HG02588 (cell line): ENCODE measurements at regions not wholly inside any gene's neighbourhood (a gene's known extent, or its start where the extent isn't known, plus 50 kb on each side); places are given as distances from the start of the nearest gene placed in this dataset.
"Not testable (repeated sequence)": the region's sequence is repeated elsewhere in the genome, so short reads cannot be mapped to it uniquely, and the experiment has no call there.

ENCODE experiments used
- ATAC-seq: cut with Tn5 transposase; IDR thresholded peaks from one replicate; pipeline ENCODE4 v1.9.1; 2021; ENCODE audit warnings: mild to moderate bottlenecking, moderate library complexity; ENCODE audit not compliant: unreplicated experiment

DNA sequence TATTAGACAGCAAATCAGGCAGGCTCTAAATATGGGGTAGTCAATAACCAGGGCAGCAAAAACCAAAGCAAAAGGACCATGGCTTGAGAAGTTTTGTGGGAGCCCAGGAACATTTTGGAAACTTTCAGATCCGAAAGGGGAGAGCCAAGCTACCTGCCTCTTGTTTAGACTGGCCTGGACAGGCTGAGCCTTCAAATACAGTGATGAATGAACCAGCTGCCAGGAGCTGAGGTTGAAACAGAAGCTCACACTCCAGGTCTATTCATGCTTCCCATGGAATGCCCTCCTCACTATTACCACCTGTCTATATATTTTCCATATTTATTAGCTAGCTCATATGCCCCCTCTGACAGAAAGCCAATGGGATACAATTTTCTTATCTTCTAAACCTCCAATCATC, 150.8 kb upstream of the SLC44A1 start:
- no peak for ATAC-seq

DNA sequence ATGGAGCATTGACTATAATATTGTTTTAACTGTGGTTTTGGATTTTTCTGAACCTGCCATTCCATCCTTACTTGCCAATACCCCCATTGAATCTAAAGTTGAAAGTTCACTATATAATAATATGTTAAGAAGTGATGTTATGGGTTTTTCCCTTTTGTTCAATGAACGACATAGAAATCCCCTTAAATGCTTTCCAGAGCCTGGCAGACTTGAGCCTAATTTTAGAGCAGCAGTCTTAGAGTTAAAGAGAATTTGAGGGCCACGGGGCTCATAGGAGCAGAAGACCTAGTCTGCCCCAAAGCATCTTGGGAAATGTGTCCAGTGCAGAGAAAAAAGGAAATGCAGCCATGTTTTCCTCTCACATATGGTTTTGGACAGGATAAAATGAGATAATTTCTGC, 146.1 kb upstream of the SLC44A1 start:
- ATAC-seq, result no peak

DNA sequence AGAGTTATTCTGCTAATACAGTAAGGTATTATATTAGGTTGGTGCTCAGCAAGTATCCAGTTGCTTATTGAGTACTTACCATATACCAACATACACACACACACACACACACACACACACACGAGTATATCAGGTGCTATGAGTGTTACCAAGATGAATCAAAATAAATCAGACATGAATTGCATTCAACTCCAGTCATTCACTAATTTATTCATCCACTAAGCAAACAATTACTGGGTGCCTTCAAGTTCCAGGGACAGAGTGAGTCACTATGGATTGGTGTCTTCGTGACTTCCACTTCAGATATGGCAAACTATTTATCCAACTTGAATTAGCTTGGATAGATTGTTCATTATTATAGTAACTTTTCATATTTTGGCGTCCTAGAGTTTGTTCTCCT, 140.7 kb upstream of the SLC44A1 start:
- no peak for ATAC-seq

DNA sequence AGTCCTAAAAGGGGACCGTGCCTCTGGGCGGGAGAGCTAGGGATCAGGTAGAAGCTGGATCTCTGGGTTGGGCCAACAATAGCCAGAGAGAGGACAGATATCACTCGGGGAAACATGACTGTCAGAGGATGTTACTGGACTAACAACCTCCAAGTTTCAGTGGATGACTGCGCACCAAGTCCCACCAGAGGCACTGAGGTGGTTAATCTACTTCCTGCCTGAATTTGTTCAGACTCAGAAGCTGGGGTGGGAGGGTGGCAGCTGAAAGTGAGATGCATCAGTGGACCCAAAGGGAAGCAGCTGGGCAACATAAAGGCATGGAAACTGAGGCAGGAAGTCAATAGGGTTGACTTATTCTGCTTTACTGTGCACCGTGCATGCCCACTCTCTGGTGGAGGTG, 130.1 kb upstream of the SLC44A1 start:
- no peak for ATAC-seq

DNA sequence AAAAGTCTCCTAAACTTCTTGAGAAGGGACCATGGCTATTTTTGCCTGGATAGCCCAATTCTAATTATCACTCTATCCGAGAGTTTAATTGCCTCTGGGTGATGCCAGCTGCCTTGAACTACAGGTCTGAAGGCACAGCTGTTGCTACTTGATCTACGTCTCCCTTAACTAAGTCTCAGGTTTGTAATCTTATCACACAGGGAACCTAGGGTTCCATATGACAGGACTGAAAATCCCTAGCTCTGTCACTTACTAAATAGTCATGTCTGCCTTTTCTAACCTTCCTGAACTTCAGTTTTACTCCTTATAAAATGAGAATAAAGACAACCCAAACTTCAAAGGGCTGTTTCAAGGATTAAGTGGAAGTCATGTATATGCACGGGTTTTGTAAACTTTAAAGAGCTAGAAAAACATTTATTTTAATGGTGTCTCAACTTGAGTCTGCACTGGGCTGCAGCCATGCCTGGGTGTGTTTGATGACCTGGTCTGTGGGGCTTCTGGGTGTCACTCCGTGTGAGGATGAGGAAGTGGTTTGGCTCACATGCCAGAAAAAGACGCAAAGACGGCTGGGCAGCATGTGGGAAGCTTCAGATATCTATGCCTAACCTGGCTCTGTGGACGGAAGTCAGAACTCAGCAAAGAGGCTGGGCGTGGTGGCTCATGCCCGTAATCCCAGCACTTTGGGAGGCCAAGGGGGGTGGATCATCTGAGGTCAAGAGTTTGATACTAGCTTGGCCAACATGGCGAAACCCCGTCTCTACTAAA, 129.3 kb upstream of the SLC44A1 start:
- peak; percentile 81 for ATAC-seq

DNA sequence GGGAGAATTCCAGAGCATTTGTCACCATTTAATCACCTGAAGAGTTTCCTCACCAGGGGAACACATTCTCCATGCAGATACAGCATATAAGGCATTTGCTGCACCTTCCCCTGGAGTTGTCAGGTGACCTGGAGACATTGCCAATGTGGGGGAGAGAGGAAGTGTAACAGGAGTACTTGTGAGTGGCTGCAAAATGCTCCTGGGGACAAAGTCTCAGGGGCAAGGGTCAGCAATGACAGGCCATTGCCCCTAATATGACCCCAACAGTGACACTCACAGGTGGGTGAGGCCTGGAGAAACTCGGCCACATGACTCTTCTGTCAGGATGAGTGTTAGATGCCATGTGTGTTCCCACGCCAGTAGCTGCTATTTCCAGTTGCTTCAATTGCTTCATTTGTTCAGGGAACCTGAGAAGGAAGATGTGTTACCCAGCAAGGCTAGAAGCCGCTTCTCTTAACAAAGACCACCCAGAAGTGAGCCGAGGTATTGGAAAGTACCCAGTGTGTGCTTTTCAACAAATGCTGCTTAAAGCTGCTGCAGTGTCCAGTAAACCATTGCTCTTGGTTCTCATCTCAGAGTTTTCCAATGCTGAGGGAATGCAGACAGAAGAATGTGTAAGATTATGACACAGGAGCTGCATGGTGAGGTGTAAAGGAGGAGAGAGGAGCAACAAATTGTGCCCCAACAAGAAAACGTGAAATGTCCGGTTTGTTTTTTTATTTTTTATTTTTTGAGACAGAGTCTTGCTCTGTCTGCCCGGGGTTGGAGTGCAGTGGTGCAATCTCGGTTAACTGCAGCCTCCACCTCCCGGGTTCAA, 128.2 kb upstream of the SLC44A1 start:
- ATAC-seq, result no peak

DNA sequence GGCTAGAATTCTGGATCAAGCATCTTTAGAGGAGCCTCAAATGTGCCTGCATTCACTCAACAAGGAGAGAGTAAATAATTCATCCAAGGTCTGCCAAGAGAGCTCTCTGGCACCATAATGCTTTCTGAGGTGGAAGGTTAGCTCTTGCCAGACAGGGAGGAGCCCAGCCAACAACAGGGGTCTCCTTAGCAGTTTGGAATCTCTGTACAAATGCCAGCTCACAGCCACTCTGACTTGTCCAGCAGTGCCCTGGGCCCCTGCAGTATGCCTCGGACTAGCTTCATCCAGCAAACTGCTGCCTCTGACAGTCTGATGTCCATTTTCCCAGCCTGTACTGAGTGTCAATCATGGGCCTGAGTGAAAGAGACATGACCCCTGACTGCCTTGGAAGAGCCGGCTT, 127.2 kb upstream of the SLC44A1 start:
- no peak for ATAC-seq

DNA sequence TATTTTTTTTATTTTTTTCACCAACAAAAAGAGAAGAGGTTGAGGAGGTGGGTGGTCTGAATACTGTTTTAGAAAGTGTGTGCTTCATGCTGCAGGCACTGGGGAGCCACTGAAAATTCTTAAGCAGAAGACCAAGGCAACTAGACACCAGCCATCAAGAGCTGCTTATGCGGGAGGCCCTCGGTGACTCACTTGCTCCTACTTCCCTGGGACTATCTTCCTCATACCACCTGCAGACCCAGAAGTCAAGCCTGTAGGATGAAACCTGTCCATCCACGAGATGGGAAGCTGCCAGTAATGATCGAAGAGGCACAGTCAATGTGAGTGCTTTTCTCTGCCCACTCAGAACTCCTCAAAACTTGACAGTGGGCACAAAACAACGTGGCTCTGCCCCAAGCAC, 125.8 kb upstream of the SLC44A1 start:
- no peak for ATAC-seq

DNA sequence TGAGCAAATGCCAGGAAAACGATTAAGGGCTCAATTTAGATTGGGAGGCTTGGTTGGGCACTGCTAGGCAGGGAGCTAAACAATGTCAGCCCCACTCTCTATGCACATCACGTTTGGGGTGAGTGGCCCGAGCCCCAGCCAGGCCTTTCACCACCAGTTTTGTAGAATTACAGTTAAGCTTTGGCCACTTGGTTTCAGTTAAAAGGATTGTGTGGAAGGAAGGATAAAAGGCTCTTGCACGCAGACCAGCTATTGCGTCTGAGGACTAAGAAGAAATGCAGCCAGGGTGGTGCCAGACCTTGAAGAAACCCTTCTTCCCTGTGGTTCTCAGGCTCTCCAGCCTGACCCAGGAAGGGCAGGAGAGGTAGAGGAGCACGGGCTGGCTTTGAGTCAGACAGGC, 125.3 kb upstream of the SLC44A1 start:
- no peak for ATAC-seq

DNA sequence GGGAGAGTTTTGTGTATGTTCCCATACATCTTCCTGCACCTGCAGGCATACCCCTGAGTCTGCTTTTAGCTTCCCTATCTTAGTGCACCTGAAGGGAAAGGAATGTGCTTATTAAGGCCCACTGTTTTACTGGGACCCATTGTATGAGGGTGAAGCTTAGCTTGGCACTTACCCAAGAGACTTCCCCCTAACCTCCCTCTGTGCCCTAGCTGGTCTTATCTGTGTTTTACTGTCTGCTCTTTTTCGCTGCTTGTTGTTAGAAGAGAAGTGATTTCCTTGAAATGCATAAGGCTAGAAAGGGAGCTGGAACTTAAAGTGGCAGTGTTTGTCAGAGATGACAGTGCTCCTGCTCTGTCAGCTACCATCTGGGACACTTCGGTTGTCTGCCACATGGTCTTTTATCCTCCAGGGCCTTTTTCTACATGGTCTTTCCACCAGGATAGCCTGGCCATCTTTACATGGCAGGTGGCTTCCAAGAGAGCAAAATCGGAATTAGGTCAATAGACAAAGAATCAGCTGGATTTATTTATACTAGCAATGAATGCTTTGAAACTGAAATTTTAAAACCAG, 122.5 kb upstream of the SLC44A1 start:
- ATAC-seq, result no peak

DNA sequence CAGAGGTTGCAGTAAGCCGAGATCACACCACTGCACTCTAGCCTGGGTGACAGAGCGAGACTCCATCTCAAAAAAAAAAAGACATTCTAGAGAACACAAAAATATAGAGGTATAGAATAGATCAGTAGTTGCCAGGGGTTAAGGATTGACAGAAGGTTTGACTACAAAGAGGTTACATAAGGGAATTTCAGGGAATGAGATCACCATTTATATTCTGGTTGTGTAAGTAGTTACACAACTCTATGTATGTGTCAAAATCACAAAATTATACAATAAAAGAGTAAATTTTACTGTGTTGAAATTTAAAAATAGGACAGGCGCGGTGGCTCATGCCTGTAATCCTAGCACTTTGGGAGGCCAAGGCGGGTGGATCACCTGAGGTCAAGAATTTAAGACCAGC, 119.9 kb upstream of the SLC44A1 start:
- ATAC-seq, result not testable (repeated sequence)

DNA sequence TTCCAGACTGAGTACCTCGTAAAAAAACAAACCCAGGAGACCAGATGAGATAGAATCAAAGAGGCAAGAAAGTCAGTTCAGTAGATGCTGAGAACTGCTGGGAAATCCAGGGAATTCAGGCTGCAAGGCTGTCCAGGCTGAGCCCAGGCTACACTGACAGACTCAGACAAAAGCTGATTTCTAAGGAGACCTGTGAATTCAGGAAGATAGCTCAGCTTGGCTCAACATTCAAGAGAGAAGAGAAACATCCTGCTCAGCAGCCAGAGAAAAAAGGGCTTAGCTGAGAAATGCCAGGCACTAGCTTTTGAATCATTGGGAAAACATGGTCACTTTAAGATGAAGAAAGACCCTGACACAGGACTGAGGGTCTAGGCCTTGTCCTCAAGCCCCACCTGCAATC, 118.2 kb upstream of the SLC44A1 start:
- ATAC-seq, result no peak

DNA sequence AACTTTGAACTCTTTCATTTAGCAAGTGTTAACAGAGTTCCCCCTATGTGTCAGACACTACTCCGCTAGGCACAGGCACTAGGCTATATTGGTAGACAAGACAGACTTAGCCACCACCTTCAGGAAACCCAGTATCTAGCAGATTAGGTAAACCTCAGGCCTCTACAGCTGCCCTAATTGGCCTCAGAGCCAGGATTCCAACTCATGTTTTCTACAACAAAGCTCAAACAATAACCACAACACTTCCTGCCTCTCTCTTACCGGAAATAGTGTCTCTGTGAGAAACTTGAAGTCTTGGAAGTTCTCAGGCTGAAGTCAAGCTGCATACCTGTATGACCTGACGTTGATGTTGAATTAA, 116.6 kb upstream of the SLC44A1 start:
- ATAC-seq, result peak; percentile 97

DNA sequence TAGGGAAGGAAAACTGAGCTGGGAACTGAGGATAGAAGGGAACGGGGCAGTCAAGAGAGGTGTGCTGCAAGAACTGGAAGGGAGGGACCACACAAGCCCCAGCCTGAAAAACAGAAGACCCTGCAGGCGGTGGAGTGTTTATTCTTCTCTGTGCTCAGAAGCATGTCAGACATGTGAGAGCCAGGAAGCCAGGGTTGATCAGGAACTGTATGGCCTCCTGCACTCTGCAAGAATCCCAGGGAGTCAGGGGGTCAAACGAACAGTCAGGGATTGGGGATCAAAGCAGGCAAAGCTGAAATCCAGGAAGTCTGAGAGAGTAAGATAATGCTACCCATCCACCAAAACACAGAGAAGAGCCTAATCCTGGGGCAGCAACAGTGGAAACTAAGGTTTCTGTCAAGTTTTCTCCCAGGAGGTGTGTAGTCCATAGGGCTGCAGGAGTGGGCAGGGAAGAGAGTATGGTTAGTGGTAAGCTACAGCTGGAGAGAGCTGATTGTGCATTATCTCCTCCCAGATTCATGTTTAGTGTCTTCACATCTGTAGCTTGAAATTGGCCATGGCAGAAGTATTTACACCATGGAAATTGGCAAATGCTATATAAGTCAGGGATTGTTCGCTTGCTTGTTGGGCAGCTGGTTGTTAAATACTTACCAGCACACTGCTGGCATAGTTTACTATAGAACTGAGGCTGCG, 115.4 kb upstream of the SLC44A1 start:
- ATAC-seq, result no peak

DNA sequence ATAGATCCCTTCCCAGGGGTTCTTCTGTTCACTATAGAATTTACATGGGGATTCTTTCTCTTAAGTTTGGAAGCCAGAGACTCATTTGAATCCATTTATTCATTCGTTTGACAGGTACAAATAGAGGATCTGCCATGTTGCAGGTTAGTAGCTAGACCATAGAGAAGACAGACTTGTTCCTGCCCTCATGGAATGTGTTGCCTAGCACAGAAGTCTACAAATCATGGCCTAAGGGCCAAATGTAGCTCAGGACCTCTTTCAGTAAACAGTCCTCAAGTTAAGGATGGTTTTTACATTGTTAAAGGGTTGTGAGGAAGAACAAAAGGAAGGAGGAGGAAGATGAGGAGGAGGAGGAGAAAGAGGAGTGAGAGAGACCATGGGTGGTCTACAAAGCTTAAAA, 114.7 kb upstream of the SLC44A1 start:
- no peak for ATAC-seq

DNA sequence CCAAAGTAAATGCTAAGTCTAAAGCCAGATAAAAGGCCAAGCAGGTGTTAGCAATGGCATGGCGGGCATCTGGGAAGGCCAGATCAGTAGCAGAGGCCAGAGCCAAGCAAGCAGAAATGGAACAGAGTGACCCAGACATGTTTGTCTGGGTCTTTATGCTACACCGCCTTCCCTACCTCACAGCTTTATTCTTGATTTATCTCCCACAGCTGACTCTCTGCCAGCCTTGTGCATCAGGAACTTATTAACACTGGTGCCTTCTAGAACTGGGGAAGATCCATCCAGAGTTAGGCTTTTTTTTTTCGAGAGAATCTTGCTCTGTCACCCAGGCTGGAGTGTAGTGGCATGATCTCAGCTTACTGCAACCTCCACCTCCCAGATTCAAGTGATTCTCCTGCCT, 112.5 kb upstream of the SLC44A1 start:
- no peak for ATAC-seq

DNA sequence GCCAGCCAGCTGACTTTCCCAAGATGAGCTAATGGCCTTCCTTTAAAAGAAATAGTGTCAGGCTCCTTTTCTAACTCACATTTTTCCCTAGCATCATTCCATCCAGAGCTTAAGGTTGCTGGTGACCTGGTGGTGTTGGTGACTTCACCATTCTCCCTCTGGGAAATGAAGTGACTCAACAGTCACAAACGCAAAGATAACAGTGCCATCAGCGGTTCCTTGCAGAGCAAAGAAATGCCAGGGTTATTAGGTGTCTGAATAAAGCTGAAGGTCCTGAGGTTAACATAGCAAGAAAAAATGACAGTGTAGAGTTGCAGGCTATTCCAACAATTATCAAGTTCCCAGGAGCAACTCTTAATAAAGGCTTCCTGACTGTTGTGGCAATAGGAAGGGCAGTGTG, 111.8 kb upstream of the SLC44A1 start:
- ATAC-seq, result no peak

DNA sequence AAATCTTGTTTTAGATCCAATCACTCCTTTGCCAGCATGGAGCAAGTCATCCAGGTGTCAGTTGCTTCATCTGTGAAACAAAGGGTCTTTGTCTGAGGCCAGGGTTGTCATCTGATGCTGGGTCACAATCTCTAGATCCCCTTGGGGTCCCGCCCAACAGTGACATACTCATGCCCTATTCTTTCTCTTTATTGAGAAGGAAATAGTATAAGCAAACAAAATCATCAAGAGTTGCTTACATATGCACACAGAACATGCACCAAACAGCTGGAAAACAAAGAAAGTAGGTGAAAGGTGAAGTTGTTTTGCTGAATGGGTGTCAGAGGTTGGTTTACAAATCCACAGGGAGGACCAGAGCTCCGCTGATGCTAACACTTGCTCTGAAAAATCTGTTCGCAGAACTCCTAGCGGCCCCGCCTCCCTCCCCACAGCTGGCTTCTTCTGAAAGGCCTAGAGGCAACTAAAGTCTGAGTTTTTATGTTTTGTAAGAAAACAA, 106.1 kb upstream of the SLC44A1 start:
- no peak for ATAC-seq

DNA sequence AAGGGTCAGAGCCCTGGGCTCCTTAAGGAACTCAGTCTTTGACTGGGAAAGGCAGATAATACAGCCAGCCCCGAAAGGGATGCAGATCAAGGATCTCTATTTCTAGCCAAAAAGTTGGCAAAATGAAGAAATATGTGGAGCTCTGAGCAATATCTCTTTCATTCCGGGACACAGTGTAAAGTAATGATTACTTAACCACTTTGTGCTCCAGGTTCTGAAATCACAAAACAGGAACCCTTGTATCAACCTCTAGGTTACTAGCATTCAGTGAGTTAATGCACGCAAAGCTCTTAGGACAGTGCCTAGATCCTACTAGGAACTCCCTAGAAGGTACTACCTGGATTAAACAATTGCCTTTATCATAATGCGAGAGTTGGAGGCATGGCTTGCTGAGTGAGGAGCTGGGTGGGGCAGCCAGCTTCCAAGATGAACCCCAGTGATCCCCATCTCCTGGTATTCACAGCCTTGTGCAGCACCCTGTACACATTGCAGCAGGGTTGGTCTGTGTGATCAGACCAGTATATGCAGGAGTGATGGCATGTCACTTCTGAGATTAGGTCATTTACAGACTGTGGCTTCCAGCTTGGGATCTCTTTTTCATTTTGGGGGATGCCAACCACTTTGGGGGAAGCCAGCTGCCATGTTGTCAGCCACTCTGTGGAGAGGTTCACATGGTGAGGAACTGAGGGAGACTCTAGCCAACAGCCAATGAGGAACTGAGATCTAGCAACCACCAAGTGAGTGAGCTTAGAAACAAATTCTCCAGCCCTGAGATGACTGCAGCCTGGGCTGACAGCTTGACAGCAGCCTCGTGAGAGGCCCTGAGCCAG, 103.1 kb upstream of the SLC44A1 start:
- peak; percentile 93 for ATAC-seq

DNA sequence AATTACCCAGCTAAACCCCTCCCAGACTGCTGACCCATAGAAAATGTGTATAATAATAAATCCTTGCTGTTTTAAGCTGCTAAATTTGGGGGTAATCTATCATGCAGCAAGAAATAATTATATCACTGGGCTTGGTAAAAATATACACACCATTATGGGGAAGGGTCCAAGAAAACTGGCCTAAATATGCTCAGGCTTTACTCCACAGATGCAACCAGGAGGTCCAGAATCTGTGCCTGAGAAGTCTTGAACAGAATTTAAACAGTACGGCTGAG, 102.5 kb upstream of the SLC44A1 start:
- ATAC-seq, result no peak
